Epithelial cell of esophagus (primary cell): ENCODE measurements at regions not wholly inside any gene's neighbourhood (a gene's known extent, or its start where the extent isn't known, plus 50 kb on each side); places are given as distances from the start of the nearest gene placed in this dataset.

Experiments
- DNase-seq: peaks from one replicate; pipeline ENCODE4 v3.0.0; 2010; ENCODE audit warnings: low read depth
- H3K4me3 ChIP-seq: 2 replicates; pipeline ENCODE4 v1.5.1; 2011; ENCODE audit warnings: mild to moderate bottlenecking, low read length, control low read depth
- TF ChIP-seq, protein P1 (sequence below): IDR thresholded peaks from 2 replicates; pipeline ENCODE4 v1.5.1; 2011; ENCODE audit warnings: low read depth, mild to moderate bottlenecking, low read length, control low read depth, inconsistent platforms; ENCODE audit not compliant: insufficient read depth; ENCODE audit errors: missing control alignments

DNA sequence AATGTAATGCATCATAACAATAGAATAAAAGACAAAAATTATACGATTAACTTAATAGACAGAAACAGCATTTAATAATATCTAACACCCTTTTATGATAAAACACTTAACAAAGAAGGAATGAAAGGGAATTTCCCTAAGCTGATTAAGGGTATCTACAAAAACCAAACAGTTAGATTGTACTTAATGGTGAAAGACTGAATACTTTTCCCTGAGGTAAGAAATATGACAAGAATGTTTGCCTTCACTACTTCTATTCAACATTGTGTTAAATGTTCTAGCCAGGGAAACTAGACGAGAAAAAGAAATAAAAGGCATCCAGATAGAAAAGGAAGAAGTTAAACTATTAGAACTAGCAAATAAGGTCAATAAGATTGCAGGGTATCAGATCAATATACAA lies 276.9 kb downstream of the BAMBI start:
- no peak for DNase-seq
- H3K4me3 ChIP-seq, result no peak overlapping the region
- TF ChIP-seq, protein P1, sequence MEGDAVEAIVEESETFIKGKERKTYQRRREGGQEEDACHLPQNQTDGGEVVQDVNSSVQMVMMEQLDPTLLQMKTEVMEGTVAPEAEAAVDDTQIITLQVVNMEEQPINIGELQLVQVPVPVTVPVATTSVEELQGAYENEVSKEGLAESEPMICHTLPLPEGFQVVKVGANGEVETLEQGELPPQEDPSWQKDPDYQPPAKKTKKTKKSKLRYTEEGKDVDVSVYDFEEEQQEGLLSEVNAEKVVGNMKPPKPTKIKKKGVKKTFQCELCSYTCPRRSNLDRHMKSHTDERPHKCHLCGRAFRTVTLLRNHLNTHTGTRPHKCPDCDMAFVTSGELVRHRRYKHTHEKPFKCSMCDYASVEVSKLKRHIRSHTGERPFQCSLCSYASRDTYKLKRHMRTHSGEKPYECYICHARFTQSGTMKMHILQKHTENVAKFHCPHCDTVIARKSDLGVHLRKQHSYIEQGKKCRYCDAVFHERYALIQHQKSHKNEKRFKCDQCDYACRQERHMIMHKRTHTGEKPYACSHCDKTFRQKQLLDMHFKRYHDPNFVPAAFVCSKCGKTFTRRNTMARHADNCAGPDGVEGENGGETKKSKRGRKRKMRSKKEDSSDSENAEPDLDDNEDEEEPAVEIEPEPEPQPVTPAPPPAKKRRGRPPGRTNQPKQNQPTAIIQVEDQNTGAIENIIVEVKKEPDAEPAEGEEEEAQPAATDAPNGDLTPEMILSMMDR, result no peak

DNA sequence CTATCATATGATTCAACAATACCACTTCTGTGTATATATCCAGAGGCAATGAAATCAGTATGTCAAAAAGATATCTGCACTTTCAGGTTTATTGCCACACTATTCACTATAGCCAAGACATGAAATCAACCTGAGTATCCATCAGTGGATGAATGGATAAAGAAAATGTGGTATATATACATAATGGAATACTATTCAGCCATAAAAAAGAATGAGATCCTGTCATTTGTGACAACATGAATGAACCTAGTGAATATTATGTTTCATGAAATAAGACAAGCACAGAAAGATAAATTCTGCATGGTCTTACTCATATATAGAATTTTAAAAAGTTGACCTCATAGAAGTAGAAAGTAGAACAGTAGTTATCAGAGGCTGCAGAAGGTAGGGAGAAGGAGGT lies 281.1 kb downstream of the BAMBI start:
- no peak overlapping the region for H3K4me3 ChIP-seq
- no peak for DNase-seq
- TF ChIP-seq, protein P1, result no peak

DNA sequence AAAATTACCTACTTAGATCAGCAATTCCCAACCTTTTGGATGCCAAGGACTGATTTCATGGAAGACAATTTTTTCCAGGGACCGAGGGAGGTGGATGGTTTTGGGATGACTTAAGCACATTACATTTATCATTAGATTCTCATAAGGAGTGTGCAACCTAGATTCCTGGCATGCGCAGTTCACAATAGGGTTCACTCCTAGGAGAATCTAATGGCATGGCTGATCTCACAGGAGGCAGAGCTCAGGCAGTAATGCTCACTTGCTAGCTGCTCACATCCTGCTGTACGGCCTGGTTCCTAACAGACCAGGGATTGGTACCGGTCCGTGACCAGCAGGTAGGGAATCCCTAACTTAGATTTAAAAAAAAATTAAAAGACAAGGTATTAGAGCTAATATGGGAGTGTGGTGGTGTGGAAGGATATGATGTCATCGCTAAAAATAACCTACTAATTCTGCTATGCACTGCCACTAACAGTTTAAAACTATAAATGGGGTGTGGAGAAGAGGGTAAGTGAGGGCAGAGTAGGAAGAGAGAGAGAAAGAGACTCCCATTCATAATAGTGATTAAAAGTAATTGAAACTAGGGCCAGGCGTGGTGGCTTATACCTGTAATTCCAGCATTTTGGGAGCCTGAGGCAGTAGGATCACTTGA lies 282.7 kb downstream of the BAMBI start:
- H3K4me3 ChIP-seq, result no peak overlapping the region

DNA sequence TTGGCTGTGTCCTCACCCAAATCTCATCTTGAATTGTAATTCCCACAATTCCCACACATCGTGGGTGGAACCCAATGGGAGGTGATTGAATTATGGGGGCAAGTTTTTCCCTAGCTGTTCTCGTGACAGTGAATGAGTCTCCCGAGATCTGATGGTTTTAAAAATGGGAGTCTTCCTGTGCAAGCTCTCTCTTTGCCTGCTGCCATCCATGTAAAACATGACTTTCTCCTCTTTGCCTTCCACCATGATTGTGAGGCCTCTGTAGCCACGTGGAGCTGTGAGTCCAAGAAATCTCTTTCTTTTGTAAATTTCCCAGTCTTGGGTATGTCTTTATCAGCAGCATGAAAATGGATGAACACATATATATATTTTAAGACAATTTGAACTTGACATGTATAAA lies 285.4 kb downstream of the BAMBI start:
- TF ChIP-seq, protein P1, result no peak
- no peak for DNase-seq
- no peak overlapping the region for H3K4me3 ChIP-seq

More for the DNA sequence above, 282.7 kb downstream of the BAMBI start:
- DNase-seq, result no peak
- TF ChIP-seq, protein P1, result no peak

- TF ChIP-seq, protein P1, result no peak
- H3K4me3 ChIP-seq, result no peak overlapping the region
- no peak for DNase-seq
Measured at GRCh38 chr10:28963539-28964221, 286.4 kb downstream of the BAMBI start.

DNA sequence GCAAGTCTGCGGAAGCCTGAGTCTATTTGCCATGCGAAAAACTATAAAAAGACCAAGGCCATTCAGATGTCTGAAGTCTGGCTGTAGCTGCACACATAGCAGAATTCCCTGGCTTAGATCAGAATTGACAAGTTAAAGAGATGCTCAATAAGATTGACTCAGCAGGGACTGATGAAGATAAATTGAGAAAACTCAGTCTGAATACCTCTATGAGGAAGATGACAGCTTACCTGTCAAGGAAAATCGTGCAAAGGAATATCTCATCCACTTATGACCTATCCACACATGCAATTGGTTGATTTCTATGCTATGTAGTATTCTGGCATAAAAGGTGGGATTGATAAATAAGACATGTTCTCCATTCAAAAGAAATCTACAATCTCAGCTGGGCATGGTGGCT lies 288.6 kb downstream of the BAMBI start:
- no peak overlapping the region for H3K4me3 ChIP-seq
- TF ChIP-seq, protein P1, result no peak
- DNase-seq, result no peak

GRCh38 chr10:28967031-28967430 lies 289.7 kb downstream of the BAMBI start:
- no peak for DNase-seq
- no peak overlapping the region for H3K4me3 ChIP-seq
- TF ChIP-seq, protein P1, result no peak
